HG03457 (cell line): ENCODE measurements at regions not wholly inside any gene's neighbourhood (a gene's known extent, or its start where the extent isn't known, plus 50 kb on each side); places are given as distances from the start of the nearest gene placed in this dataset.

Experiments
- ATAC-seq: cut with Tn5 transposase; IDR thresholded peaks from one replicate; pipeline ENCODE4 v1.9.1; 2021; ENCODE audit warnings: moderate number of reproducible peaks; ENCODE audit not compliant: unreplicated experiment

DNA sequence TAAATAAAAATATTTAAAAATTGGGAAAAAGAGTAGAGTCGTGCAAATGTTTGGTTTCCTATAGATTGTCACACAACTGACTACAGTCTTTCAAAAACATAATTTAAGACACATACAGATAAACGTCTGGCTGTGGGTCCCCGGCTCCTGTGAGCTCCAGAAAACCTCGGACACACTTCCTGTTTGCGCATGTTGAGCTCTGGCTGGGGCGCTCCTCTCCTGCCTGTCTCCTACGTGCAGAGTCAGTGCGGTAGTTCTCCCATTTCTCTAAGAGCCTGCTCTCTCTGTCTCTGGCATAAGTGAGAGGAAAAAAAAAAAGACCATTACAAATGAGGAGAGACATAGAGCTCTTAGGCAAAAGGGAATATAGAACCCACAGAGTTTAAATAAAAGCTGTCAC, 128.2 kb upstream of the OBI1 start:
- no peak for ATAC-seq

DNA sequence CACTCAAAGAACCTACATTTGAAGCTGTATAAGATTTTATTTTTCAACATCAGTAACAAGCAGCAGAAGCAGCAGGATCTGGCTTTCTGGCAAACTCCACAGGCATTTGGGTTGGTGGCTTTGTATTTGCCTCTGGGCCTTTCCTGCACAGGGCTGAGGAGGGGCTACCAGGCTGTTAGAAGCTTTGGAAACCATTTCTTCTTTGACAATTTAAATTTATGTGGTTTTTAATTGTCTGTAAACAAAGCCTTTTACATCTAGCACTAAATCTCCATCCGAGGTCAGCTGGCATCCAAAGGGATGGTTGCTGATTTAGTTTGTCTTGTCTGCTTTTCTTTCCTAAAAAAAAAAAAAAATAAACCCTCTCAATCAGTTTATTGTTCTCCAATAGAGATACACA, 127.5 kb upstream of the OBI1 start:
- no peak for ATAC-seq

DNA sequence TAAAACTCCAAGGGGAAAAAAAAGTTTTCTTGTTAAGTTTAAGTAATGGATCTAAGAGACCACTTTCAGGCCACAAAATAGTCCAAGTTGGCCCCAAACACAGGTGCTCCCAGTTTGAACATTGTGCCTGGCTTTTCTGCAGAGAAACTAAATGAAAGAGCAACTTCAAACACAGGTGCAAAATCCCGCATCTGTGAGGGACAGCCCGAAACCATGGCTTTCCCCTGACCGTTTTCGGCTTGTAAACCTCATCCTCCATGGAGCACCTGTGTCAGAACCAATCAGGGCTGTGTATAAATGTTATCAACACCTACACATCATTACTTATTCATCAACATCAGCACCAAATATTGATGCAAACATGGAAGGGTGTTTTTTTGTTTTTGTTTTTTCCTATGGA, 126.8 kb upstream of the OBI1 start:
- ATAC-seq = no peak

DNA sequence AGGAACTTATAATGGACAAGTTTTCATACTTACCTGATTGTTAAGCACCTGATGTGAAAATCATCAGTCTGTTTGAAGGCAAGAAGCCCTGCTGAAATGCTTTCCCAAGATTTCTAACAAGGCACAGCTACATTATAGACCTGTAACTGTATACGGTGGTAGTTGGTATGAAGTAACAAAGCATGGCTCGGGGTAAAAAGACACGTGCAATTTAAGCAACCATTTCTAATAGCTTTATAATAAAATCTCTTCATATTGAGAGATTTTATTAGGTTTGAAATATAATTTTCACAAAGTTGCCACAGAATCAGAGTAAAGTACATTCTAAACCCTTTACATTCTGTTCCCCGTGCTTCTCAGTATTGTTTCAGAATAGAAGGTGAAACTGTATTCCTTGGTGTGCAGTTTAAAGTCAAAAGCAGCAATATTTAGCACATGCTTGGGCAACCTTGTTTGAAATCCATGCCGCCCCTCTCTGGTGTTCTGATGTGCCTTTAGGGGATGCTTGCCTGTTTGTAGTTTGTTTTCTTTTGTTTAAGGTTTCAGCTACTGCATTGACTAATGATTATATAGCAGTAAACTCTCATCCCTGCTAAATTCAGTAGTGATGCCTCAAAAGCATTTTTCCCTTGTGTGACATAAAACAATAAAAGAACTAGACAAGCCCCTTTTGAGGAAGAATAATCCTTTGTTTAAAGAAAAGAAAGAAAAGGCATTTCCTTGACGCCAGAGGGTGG, 125.2 kb upstream of the OBI1 start:
- ATAC-seq = no peak

DNA sequence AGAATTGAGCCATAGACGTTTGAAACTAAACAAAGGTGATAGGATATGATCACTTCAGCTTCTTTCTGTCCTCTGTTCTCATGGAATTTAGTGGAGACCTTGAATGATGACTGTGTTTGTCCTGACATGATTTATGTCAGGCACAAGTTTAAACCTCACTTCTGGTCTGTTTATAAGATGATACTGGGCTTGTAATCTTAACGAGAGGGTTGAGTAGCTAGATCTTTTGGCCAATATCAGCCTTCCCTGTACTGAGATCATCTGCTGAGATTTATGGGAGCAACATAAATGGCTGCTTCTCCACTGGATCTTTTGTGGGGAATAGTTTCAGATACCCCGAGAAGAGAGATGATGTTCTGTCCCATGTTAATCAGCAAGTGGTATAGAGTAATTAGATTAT, 121.8 kb upstream of the OBI1 start:
- ATAC-seq = no peak

DNA sequence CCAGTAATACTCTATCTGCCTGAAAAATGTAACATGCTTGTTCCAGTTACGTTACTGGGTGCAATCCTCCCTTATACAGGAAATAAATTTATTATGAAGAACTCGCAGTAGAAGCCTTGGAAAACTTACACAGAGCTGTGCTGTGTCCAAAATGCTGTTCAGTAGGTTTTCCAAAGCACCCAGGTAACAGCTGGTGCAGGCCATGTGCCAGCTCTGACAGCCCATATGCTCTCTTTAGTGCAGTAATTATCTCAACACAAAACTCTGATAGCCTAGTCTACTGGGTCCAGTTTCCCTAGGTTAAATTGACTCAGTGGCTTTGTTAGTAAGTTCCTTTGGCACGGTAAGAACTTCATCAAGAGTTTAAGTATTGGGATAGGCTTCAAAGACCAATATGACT, 120.7 kb upstream of the OBI1 start:
- no peak for ATAC-seq

DNA sequence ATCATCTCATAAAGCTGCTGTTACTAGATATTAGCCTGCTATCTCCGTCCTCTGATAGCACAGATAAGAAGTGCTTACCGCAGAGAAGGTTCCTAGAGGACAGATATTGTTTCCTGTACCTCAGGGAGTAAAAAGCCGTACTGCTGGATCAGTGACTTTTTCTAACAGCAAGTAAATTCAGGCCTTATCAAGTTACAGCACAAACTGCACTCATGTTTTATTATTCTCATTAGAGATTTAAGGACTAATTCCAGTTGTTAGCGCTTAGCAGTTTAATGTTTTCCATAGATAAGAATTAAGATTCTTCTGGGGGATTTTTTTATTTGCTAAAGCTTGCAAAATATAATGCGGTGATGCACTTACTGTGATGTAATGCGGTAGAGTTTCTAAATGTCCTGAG, 119.0 kb upstream of the OBI1 start:
- ATAC-seq = no peak

DNA sequence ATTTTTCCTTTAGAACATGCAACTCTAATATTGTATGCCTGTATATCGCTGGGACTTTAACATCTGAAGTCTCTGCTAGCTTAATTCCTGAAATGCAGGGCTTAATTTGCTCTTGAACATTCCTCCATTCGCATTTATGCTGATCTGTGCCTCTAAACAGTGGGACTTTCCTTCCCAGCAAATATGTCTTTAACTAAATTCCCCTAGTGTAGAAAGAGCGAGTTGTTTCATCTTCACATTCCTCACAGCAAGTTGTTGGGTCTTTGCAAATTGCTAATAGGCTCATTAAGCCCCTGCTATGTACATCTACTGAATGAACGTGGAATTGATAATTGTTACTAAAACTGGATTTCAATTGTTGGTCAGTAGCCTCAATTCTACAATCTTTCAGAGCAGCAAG, 118.4 kb upstream of the OBI1 start:
- no peak for ATAC-seq

DNA sequence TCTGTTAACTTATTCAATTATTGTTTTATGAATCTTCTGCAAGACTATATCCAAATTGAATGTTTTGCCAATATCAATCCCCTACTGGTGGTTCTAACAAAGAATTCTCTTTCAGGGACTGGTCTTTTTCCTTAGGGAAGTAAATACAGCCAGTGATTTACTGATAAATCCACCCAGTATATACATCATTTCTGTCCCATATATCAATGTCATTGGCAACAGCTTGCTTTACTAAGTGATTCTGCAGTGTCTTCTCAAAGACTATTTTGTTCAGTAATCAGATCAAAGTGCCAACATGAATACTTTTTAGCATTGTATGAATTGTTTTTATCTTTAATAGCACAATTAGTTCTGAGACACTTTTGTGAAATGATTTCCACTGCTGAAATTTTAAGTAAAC, 114.0 kb upstream of the OBI1 start:
- ATAC-seq = no peak

DNA sequence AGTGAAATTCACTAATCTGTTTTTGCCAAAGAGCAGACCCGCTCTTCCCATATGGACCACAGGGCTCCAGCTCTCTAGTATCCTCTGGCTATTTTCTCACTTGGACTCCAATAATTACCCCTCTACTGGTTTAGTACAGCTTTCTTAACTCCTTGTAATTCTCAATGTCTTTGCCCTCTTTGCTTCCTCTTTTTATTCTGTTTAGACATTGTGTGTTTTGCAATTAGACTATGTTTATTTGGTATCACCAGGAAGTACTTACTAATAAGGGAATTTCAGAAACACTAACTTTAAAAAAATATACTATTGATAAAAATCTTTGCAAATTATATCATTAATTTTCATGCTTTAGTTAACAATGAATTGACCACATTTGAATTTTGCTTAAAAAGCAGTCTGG, 111.6 kb upstream of the OBI1 start:
- ATAC-seq = no peak

DNA sequence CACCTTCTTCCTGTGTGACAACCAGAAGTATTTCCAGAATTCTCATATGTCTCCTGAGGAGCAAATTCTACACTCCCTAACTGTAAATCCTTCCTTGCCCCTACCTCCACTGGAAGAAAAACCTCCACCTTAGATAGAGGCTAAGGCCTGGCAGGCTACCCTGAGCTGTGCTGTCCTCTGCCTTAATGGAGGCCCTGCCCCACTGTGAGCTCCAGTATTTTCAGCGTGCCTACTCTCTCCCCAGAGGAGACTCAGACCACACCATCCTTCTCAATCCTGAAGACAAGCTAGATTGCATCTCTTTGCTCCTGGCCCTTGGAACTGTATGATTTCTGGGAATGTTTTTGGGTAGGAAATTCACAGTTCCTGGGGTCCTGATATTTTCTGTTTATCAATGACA, 110.0 kb upstream of the OBI1 start:
- ATAC-seq = no peak

DNA sequence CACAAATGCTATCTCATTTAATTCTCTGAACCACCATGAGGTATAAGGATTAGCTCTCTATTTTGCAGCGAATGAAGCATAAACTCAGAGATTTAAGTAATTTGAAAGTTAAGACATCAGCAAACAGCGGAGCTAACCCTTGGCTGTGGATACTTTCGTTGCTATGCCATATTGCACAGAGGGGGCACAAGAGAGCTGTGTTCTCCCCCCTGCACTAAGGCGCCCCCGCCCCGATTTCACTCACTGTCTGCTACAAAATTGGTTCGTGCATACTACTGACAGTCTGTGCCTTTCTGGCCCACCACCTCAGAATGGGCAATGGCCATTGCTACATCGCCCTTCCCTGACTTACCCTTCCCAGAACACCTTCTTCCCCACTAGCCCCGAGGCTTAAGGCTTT, 105.7 kb upstream of the OBI1 start:
- ATAC-seq = no peak

DNA sequence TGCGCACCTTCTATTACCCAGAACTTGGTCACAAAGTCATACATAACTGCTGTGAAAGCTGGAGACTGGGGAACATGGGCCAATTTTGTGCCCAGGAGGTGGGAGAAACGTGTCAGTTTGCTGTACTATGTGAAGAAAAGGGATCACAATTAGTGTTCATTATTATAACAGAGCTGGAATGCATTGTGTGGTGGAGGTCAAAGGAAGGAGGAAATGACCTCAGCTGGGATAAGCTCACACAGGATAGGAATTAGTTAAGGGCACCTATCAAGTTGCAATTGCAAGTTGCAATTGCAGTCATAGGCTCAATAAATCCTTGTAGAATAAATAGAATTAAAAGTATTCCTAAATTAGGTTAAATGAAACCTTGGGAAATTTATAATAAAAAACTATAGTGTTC, 103.9 kb upstream of the OBI1 start:
- ATAC-seq = no peak

DNA sequence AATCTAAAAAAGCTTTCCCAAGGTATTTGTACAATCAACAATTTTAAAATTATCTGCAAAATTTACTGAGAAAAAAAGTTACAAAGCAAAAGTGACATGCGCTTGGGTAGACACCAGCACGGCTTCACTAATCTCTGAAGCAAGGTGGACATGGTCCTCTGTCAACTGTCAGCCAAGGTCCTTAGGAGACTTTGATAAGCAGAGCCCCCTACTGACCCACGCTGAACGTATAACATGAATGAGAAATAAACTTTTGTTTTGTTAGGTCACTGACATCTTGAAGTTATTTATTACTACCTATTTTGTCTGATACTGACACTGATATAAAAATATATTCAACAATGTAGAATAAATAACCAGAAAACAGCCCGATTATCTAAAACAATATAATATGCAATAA, 100.7 kb upstream of the OBI1 start:
- no peak for ATAC-seq

DNA sequence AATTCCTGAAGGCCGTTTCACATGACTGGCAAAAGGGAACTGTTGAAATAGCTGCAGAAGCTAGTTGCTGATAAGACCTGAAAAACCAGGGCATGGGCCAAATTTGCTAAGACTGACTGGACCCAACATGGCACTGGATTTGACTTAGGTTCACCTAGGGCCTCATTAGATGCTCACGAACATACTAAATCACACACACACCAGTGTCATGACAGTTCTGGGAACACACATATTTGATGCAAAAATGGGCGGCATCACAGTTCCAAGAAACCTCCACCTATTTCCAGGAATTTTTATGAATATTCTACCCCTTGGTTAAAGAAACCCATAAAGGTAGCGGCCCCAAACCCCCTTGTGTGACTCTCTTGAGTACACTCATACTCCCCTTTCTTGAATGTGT, 99.6 kb upstream of the OBI1 start:
- ATAC-seq = no peak

DNA sequence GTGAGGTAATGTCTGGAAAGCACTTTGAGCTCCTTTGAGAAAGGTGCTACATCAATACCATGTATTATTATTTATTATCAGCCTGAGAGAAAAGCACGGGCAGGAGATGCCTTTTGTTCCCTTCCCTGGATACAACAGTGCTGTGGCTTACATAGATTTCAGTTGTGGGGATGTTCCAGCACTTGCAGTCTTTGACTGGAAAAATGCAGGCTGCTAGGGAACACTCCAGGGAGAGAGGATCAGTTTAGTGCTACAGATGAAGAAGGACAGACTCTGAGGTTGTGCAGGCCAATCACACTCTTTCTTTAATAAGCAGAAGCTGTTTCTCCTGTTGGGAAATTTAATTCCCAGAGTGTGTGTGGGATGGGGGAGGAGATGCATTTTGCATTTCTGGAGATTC, 94.5 kb upstream of the OBI1 start:
- no peak for ATAC-seq

DNA sequence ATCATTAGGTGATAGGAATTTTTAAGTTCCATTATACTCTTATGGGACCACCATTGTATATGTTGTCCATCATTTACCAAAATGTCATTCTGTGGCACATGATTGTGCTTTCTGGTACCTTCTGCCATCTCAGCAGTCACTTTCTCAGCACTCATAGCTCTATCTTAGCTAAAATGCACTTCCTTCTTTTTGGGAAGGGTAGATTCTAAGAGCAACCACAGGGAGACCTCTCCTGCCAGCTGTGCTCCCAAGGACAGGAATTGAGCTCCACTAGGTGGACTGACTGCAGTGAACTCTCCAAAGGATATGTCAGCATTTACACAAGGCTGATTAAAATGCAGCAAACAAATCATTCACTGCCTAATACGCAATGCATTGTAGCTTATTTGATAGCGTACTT, 91.8 kb upstream of the OBI1 start:
- no peak for ATAC-seq

DNA sequence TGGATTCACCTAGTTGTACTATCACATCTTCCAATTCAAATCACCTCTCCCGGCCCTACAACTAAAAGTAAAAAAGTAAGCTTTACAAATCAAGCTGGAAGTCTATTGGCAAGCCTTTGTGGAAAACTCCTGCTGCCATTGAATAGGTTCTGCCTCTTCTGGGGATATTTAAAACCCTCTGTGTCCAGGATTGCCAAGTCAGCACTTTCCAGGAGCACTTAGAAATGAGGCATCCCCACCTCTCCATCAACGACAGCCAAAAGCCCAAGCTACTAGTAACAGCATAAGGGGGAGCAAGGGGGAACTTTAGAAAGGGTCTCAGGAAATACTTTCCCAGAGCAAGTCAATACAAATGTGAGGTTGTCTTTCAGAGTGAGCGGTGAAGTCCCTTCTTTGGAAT, 85.0 kb upstream of the OBI1 start:
- ATAC-seq = no peak

DNA sequence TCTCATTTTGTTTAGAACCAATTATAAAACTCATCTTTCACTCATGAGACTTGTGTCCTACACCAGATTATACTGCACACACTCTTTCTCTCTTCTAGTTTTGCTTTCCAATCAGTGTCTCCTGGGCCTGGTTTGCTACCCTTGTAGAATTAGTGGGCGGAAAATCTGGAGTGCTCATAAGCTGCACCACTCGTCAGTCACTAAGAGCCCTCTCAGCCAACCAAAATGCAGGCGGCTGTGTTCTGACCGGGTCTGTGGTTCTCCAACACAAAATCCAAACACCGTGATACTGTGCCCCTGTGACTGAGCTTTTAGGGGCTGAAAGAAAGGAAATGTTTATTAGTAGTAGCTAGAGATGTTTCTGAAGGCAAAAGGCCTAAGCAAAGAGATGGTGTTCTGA, 83.7 kb upstream of the OBI1 start:
- no peak for ATAC-seq

DNA sequence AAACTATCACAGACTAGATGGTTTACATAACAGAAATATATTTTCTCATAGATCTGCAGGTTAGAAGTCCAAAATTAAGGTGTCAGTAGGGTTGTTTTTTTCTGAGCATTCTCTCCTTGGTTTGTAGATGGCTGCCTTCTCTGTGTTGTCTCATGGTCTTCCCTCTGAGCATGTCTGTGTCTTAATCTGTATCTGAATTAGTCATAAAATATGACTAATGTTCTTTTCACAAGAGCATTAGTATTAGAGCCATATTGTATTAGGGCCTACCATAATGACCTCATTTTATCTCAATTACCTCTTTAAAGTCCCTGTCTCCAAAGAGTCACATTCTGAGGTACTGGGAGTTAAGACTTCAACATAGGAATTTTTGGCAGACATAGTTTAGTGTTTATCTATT, 77.2 kb upstream of the OBI1 start:
- no peak for ATAC-seq

DNA sequence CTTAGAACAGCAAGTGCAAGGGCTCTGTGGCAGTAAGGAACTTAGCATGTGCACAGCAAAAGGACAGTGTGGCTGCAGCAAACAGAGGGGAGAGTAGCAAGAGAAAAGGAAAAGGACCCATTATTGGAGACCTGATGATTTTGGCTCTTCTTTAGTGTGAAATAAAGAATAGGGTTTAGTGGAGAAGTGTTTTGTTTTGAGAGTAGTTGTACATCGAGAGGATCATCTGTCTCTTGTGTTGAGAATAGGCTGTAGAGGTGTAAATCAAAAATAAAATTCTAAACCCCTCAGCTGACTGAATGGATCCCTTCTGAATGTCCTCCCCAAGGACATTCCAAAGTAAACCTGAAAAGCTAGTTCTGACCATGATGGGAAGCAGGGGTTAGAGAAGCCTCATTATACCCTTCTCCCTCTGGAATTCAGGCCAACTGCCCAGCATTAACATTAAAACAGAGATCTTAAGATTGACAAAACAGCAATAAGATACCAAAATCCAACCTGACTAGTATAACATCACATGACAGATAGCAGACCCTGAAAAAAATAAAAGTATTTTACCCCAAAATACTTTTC, 73.6 kb upstream of the OBI1 start:
- ATAC-seq = no peak

DNA sequence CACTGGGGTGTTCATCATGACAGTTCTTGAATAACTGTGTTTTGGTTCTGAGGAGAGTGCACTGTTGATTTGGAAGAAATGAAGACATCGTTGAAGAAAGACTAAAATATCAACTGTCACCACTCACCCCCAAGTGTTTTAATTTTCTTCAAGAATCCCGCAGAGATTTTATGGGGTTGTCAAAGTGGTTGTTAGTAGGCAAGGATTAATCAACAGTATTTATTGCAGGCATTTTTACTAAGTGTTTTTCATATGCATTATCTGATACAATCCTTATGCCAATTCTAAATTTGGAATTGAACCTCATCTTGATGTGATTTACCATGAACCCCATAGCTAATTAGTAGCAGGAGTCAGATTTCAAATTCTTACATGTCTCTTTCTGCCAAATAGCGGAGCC, 63.7 kb upstream of the OBI1 start:
- no peak for ATAC-seq

DNA sequence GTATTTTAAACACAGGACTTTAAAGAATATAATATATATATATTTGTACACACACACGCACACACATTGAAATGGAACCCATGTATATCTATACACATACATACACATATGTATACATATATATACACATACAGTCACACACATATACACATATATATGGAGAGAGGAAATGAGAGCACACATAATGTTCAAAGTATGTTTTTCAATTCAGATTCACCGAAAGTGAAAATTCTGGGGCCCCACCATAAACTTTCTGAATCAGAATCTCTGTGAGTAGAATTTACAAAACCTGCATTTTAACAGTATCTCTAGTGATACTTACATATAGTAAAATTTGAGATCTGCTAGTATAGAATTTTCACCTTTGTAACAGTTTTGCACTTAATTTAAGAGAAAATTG, 60.4 kb upstream of the OBI1 start:
- ATAC-seq = no peak
